Stomach (tissue), 4 donors: ENCODE measurements at regions not wholly inside any gene's neighbourhood (a gene's known extent, or its start where the extent isn't known, plus 50 kb on each side); places are given as distances from the start of the nearest gene placed in this dataset.

ENCODE experiments used
- CTCF ChIP-seq, 7 experiments: fragments of 450-650 bp in 4 of 7; fragments of 200-600 bp in 3 of 7; sonication (generic) in 3 of 7; IDR thresholded peaks; one replicate each; pipeline ENCODE4 v1.5.1; 2016 to 2019; ENCODE audit warnings: antibody characterized with exemption in 7 of 7, control low read depth in 2 of 7, mild to moderate bottlenecking in 1 of 7
- EP300 ChIP-seq: sonication (generic); formaldehyde crosslinking; IDR thresholded peaks from one replicate; pipeline ENCODE4 v1.6.1; 2017; ENCODE audit warnings: antibody characterized with exemption
- POLR2A ChIP-seq, 4 donors: fragments of 450-650 bp; IDR thresholded peaks; one replicate each; pipeline ENCODE4 v1.6.1; 2016; ENCODE audit warnings: antibody characterized with exemption in 4 of 4, control low read depth in 2 of 4, mild to moderate bottlenecking in 1 of 4, moderate library complexity in 1 of 4
- POLR2AphosphoS5 ChIP-seq, 3 donors: sonication (generic); formaldehyde crosslinking; IDR thresholded peaks; one replicate each; pipeline ENCODE4 v1.6.1; 2016; ENCODE audit warnings: antibody characterized with exemption in 3 of 3

- TF ChIP-seq CTCF (IDR thresholded peaks at IDR 0.05) (no peak), EP300 (no peak), POLR2A (IDR thresholded peaks at IDR 0.05) (no peak), POLR2AphosphoS5 (IDR thresholded peaks at IDR 0.05) (no peak)
These were observed 60.4 kb upstream of the VTCN1 start for GRCh38 chr1:117271129-117271528.
